GM13976 (cell line): ENCODE measurements at regions not wholly inside any gene's neighbourhood (a gene's known extent, or its start where the extent isn't known, plus 50 kb on each side); places are given as distances from the start of the nearest gene placed in this dataset.

ENCODE experiments used
- DNase-seq: peaks from one replicate; pipeline ENCODE4 v3.0.0; 2012; ENCODE audit warnings: low spot score
- CTCF ChIP-seq: IDR thresholded peaks from 2 replicates; pipeline ENCODE4 v1.5.1; 2012; ENCODE audit warnings: borderline replicate concordance, mild to moderate bottlenecking; ENCODE audit not compliant: insufficient read depth; ENCODE audit errors: extremely low read depth, missing control alignments, control extremely low read depth
- in situ Hi-C: fragments of 300-500 bp; cut with MboI; formaldehyde crosslinking; loops from one replicate; pipeline ENCODE4 v1.12.0; 2022; ENCODE audit warnings: low sequenced_read_pairs, mixed read lengths, inconsistent platforms; ENCODE audit not compliant: unreplicated experiment

- no peak for DNase-seq
- TF ChIP-seq CTCF = no peak
- in situ Hi-C loops = no loop called here
These were observed 71.6 kb upstream of the NFKB1 start for GRCh38 chr4:102429553-102429952.

- no peak for DNase-seq
- in situ Hi-C loops = no loop called here
- TF ChIP-seq CTCF = no peak
These were observed 70.7 kb upstream of the NFKB1 start for GRCh38 chr4:102430461-102430910.

GRCh38 chr4:102431608-102431961, 69.6 kb upstream of the NFKB1 start:
- DNase-seq = no peak
- TF ChIP-seq CTCF = no peak

GRCh38 chr4:102437111-102437510, 64.0 kb upstream of the NFKB1 start:
- TF ChIP-seq CTCF = no peak
- DNase-seq = no peak
- in situ Hi-C loops = no loop called here

More at GRCh38 chr4:102431608-102431961, 69.6 kb upstream of the NFKB1 start:
- in situ Hi-C loops = no loop called here

- TF ChIP-seq CTCF = no peak
- in situ Hi-C loops = no loop called here
- DNase-seq = no peak
These were observed 62.5 kb upstream of the NFKB1 start for GRCh38 chr4:102438396-102439235.

GRCh38 chr4:102439236-102439614, 61.9 kb upstream of the NFKB1 start:
- no peak for TF ChIP-seq CTCF
- DNase-seq = no peak
- in situ Hi-C loops = no loop called here
